OCI-LY3 (cell line): ENCODE measurements at regions not wholly inside any gene's neighbourhood (a gene's known extent, or its start where the extent isn't known, plus 50 kb on each side); places are given as distances from the start of the nearest gene placed in this dataset.

Experiments
- H2AFZ ChIP-seq: fragments of 200-600, 300-600 bp; shearing (Covaris generic); 2 replicates; pipeline ENCODE4 v1.6.0; 2014; ENCODE audit warnings: antibody characterized with exemption, low read depth, low read length
- H3K27ac ChIP-seq: fragments of 200-600, 300-600 bp; sonication (generic); 2 replicates; pipeline ENCODE4 v1.5.1; 2014; ENCODE audit warnings: mild to moderate bottlenecking, low read length, moderate library complexity, mixed read lengths
- H3K27me3 ChIP-seq: fragments of 200-600, 300-600 bp; sonication (generic); 2 replicates; pipeline ENCODE4 v1.6.1; 2014; ENCODE audit warnings: low read depth, low read length, mixed read lengths
- H3K36me3 ChIP-seq: fragments of 200-600, 300-600 bp; sonication (generic); replicated peaks from 2 replicates; pipeline ENCODE3; 2014; ENCODE audit warnings: low read depth, low read length, mixed read lengths
- H3K4me1 ChIP-seq: fragments of 300-600, 200-600 bp; sonication (generic); 2 replicates; pipeline ENCODE4 v1.6.1; 2014; ENCODE audit warnings: low read length, mixed read lengths
- H3K4me2 ChIP-seq: fragments of 200-600, 300-600 bp; sonication (generic); 2 replicates; pipeline ENCODE4 v1.6.1; 2014; ENCODE audit warnings: low read length, mixed read lengths
- H3K4me3 ChIP-seq: fragments of 300-600, 200-600 bp; sonication (generic); 2 replicates; pipeline ENCODE4 v1.5.1; 2014; ENCODE audit warnings: antibody characterized with exemption, mild to moderate bottlenecking, low read length, moderate library complexity
- H3K79me2 ChIP-seq: fragments of 300-600, 200-600 bp; shearing (Covaris generic); 2 replicates; pipeline ENCODE4 v1.6.1; 2014; ENCODE audit warnings: mild to moderate bottlenecking, low read length, mixed read lengths
- H3K9ac ChIP-seq: fragments of 300-600, 200-600 bp; shearing (Covaris generic); 2 replicates; pipeline ENCODE4 v1.6.0; 2014; ENCODE audit warnings: mild to moderate bottlenecking, low read length, moderate library complexity
- H3K9me3 ChIP-seq: fragments of 200-600, 300-600 bp; shearing (Covaris generic); 2 replicates; pipeline ENCODE4 v1.6.1; 2014; ENCODE audit warnings: low read length, mixed read lengths; ENCODE audit not compliant: insufficient read depth
- H4K20me1 ChIP-seq: fragments of 200-600, 300-600 bp; sonication (generic); 2 replicates; pipeline ENCODE4 v1.6.1; 2016; ENCODE audit warnings: low read length, mixed read lengths; ENCODE audit not compliant: insufficient read depth
- CTCF ChIP-seq: fragments of 200-600, 300-600 bp; sonication (generic); IDR thresholded peaks from 2 replicates; pipeline ENCODE4 v1.5.1; 2014; ENCODE audit warnings: antibody characterized with exemption, low read length, low read depth
- EZH2phosphoT487 ChIP-seq: fragments of 200-600 bp; shearing (Covaris generic); IDR thresholded peaks from 2 replicates; pipeline ENCODE4 v1.6.1; 2018; ENCODE audit warnings: antibody characterized with exemption, mixed run types, low read depth

- H3K27me3 ChIP-seq: no peaks in the 10 kb centered on the region
- no peaks in the 10 kb centered on the region for H4K20me1 ChIP-seq
- H3K27ac ChIP-seq: no peak overlapping the region
- H3K9me3 ChIP-seq: no peaks in the 10 kb centered on the region
- no peak overlapping the region for H2AFZ ChIP-seq
- no peak overlapping the region for H3K4me3 ChIP-seq
- no peaks in the 10 kb centered on the region for H3K36me3 ChIP-seq
- no peaks in the 10 kb centered on the region for H3K79me2 ChIP-seq
- H3K9ac ChIP-seq: no peak overlapping the region
- TF ChIP-seq EZH2phosphoT487: no peak
- no peak for TF ChIP-seq CTCF
- H3K4me2 ChIP-seq: no peak overlapping the region
- H3K4me1 ChIP-seq: no peaks in the 10 kb centered on the region
Observed at GRCh38 chr1:30303387-30303786, 420.0 kb downstream of the MATN1 start.

GRCh38 chr1:30302858-30303257, 420.5 kb downstream of the MATN1 start:
- Histone ChIP-seq H3K27ac (no peak overlapping the region), H3K27me3 (no peaks in the 10 kb centered on the region), H3K9ac (no peak overlapping the region), H3K4me2 (no peak overlapping the region), H3K79me2 (no peaks in the 10 kb centered on the region), H3K9me3 (no peaks in the 10 kb centered on the region), H4K20me1 (no peaks in the 10 kb centered on the region), H2AFZ (no peak overlapping the region), H3K36me3 (no peaks in the 10 kb centered on the region), H3K4me1 (no peaks in the 10 kb centered on the region), H3K4me3 (no peak overlapping the region)
- TF ChIP-seq CTCF: no peak
- no peak for TF ChIP-seq EZH2phosphoT487

- H3K27ac ChIP-seq: no peak overlapping the region
- H3K79me2 ChIP-seq: no peaks in the 10 kb centered on the region
- H3K9ac ChIP-seq: no peak overlapping the region
- H3K27me3 ChIP-seq: no peaks in the 10 kb centered on the region
- H3K4me2 ChIP-seq: no peak overlapping the region
- H3K4me3 ChIP-seq: no peak overlapping the region
- no peaks in the 10 kb centered on the region for H3K9me3 ChIP-seq
- no peak overlapping the region for H2AFZ ChIP-seq
- H3K4me1 ChIP-seq: no peaks in the 10 kb centered on the region
- H3K36me3 ChIP-seq: no peaks in the 10 kb centered on the region
- no peaks in the 10 kb centered on the region for H4K20me1 ChIP-seq
- TF ChIP-seq EZH2phosphoT487: no peak
- TF ChIP-seq CTCF: no peak
Observed at GRCh38 chr1:30300669-30301068, 422.7 kb downstream of the MATN1 start.

- H2AFZ ChIP-seq: no peak overlapping the region
- H3K27me3 ChIP-seq: no peaks in the 10 kb centered on the region
- no peaks in the 10 kb centered on the region for H4K20me1 ChIP-seq
- no peak overlapping the region for H3K4me2 ChIP-seq
- H3K4me3 ChIP-seq: no peak overlapping the region
- TF ChIP-seq EZH2phosphoT487 (no peak), CTCF (no peak)
- no peaks in the 10 kb centered on the region for H3K79me2 ChIP-seq
- no peaks in the 10 kb centered on the region for H3K36me3 ChIP-seq
- no peak overlapping the region for H3K9ac ChIP-seq
- H3K9me3 ChIP-seq: no peaks in the 10 kb centered on the region
- H3K27ac ChIP-seq: no peak overlapping the region
- no peaks in the 10 kb centered on the region for H3K4me1 ChIP-seq
Observed at GRCh38 chr1:30299393-30299792, 424.0 kb downstream of the MATN1 start.
